ENCODE measurements at regions not wholly inside any gene's neighbourhood (a gene's known extent, or its start where the extent isn't known, plus 50 kb on each side); places are given as distances from the start of the nearest gene placed in this dataset.

GRCh38 chr9:11457825-11458790, 845.3 kb upstream of the PTPRD start:
- DNase-seq (ENCODE audit: low spot score) = no peak
- no peak for FAIRE-seq

GRCh38 chr9:11469745-11470144, 856.9 kb upstream of the PTPRD start:
- DNase-seq (ENCODE audit: low spot score) (no peak), FAIRE-seq (no peak)

- no peak for DNase-seq (ENCODE audit: low spot score)
- FAIRE-seq = no peak
Measured at GRCh38 chr9:11471321-11471720, 858.5 kb upstream of the PTPRD start.

GRCh38 chr9:11500780-11501179, 888.0 kb upstream of the PTPRD start:
- DNase-seq (ENCODE audit: low spot score) = no peak

GRCh38 chr9:11506980-11507379, 894.2 kb upstream of the PTPRD start:
- DNase-seq (ENCODE audit: low spot score) = no peak
- FAIRE-seq = no peak

More at GRCh38 chr9:11500780-11501179, 888.0 kb upstream of the PTPRD start:
- no peak for FAIRE-seq

- DNase-seq (ENCODE audit: low spot score) (no peak), FAIRE-seq (no peak)
Measured at GRCh38 chr9:11537566-11537965, 924.8 kb upstream of the PTPRD start.

- DNase-seq (ENCODE audit: low spot score) (no peak), FAIRE-seq (no peak)
Measured at GRCh38 chr9:11542781-11543180, 930.0 kb upstream of the PTPRD start.

- DNase-seq (ENCODE audit: low spot score) = no peak
- FAIRE-seq = no peak
Measured at GRCh38 chr9:11546231-11546630, 933.4 kb upstream of the PTPRD start.

- no peak for DNase-seq (ENCODE audit: low spot score)
- no peak for FAIRE-seq
Measured at GRCh38 chr9:11549311-11549794, 936.6 kb upstream of the PTPRD start.

- DNase-seq (ENCODE audit: low spot score) (peak; percentile 2), FAIRE-seq (no peak)
Measured at GRCh38 chr9:11551106-11551505, 938.3 kb upstream of the PTPRD start.

- DNase-seq (ENCODE audit: low spot score) (no peak), FAIRE-seq (no peak)
Measured at GRCh38 chr9:11558043-11558442, 945.2 kb upstream of the PTPRD start.

- FAIRE-seq (no peak), DNase-seq (ENCODE audit: low spot score) (no peak)
Measured at GRCh38 chr9:11559001-11559776, 946.4 kb upstream of the PTPRD start.

- DNase-seq (ENCODE audit: low spot score) (no peak), FAIRE-seq (no peak)
Measured at GRCh38 chr9:11577522-11577921, 964.7 kb upstream of the PTPRD start.

GRCh38 chr9:11595756-11596155, 983.0 kb upstream of the PTPRD start:
- FAIRE-seq = no peak

GRCh38 chr9:11618241-11618805, 1005.5 kb upstream of the PTPRD start:
- no peak for FAIRE-seq

More at GRCh38 chr9:11595756-11596155, 983.0 kb upstream of the PTPRD start:
- DNase-seq (ENCODE audit: low spot score) = no peak

GRCh38 chr9:11632691-11633090, 1019.9 kb upstream of the PTPRD start:
- FAIRE-seq (no peak), DNase-seq (ENCODE audit: low spot score) (no peak)

More at GRCh38 chr9:11618241-11618805, 1005.5 kb upstream of the PTPRD start:
- DNase-seq (ENCODE audit: low spot score) = no peak

- FAIRE-seq = no peak
Measured at GRCh38 chr9:11646831-11647230, 1034.0 kb upstream of the PTPRD start.

GRCh38 chr9:11653867-11654266, 1039.3 kb upstream of the TYRP1 start:
- FAIRE-seq = no peak
- no peak for DNase-seq (ENCODE audit: low spot score)

More at GRCh38 chr9:11646831-11647230, 1034.0 kb upstream of the PTPRD start:
- DNase-seq (ENCODE audit: low spot score) = no peak

GRCh38 chr9:11663913-11664312, 1029.3 kb upstream of the TYRP1 start:
- FAIRE-seq (no peak), DNase-seq (ENCODE audit: low spot score) (no peak)

GRCh38 chr9:11676821-11677220, 1016.4 kb upstream of the TYRP1 start:
- FAIRE-seq (no peak), DNase-seq (ENCODE audit: low spot score) (no peak)

- DNase-seq (ENCODE audit: low spot score) = no peak
- FAIRE-seq = no peak
Measured at GRCh38 chr9:11686733-11687132, 1006.5 kb upstream of the TYRP1 start.

GRCh38 chr9:11697126-11697525, 996.1 kb upstream of the TYRP1 start:
- FAIRE-seq = no peak
- no peak for DNase-seq (ENCODE audit: low spot score)
